ENCODE measurements at regions not wholly inside any gene's neighbourhood (a gene's known extent, or its start where the extent isn't known, plus 50 kb on each side); places are given as distances from the start of the nearest gene placed in this dataset.
"Not testable (repeated sequence)": the region's sequence is repeated elsewhere in the genome, so short reads cannot be mapped to it uniquely, and the experiment has no call there.

DNA sequence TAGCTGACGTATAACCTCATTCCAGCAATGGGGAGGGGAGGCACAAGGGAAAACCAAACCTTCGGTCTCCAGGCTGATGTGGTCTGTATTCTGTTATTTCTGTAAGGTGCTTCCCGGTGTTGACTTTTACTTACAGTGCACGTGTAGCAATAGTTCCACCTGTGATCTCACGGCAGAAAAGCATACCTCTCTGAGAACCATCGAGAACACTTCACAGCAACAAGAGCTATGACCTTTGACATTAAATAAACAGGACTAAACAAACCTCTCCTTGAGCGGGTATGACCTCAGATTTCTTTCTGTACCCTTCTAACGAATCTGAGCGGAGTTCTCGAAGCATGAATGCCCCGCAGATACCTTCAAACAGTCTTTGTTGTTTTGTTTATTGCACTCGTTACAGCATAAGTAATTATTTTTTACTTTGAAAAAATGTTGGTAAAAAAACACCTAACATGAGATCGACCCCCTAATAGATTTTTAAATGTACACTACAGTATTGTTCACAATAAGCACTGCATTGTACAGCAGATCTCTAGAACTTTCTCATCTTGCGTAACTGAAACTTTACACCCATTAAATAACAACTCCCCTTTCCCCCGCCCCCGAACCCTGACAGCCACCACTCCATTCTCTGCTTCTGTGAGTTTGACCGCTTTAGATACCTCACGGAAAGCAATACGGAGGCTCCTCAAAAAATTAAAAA lies 282.3 kb downstream of the GATA3 start:
- Histone ChIP-seq H3K4me3 (ENCODE audit: low read length in 2 of 2) (no peak overlapping the region), H3K9ac (ENCODE audit: low read length in 2 of 2) (no peak overlapping the region), H3K27ac (ENCODE audit: low read length) (no peak overlapping the region), H3K4me1 (ENCODE audit: control insufficient read depth, insufficient read depth, low read length) (peaks cover 7% of the 10 kb centered on the region), H3K27me3 (ENCODE audit: control insufficient read depth in 1 of 2, insufficient read depth in 2 of 2, low read length in 2 of 2) (peaks cover 8 to 12% of the 10 kb centered on the region in 2 donors), H3K9me3 (ENCODE audit: control insufficient read depth in 2 of 2, low read length in 2 of 2) (no peaks in the 10 kb centered on the region), H3K36me3 (ENCODE audit: control insufficient read depth in 2 of 2, insufficient read depth in 2 of 2, low read length in 2 of 2) (no peaks in the 10 kb centered on the region)

DNA sequence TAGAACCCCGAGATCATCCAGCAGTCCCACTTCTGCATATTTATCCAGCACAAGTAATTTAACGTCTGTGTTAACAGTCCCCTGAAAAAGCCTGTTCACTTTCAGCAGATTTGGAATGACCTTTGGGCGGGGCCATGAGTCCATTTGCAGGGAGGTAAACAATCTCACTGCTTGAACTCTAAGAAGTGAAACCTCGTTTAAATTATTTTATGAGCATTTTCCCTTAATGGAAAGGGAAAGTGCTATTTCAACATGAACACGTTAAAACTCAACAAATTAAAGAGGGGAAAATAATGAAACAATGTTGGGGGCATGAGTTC lies 282.8 kb downstream of the GATA3 start:
- H3K4me3 ChIP-seq (ENCODE audit: low read length in 2 of 2), result no peak overlapping the region
- H3K27me3 ChIP-seq (ENCODE audit: control insufficient read depth in 1 of 2, insufficient read depth in 2 of 2, low read length in 2 of 2), result peaks cover 8 to 10% of the 10 kb centered on the region in 2 donors
- no peak overlapping the region for H3K9ac ChIP-seq (ENCODE audit: low read length in 2 of 2)
- no peak overlapping the region for H3K27ac ChIP-seq (ENCODE audit: low read length)
- H3K4me1 ChIP-seq (ENCODE audit: control insufficient read depth, insufficient read depth, low read length), result peaks cover 4% of the 10 kb centered on the region
- no peaks in the 10 kb centered on the region for H3K36me3 ChIP-seq (ENCODE audit: control insufficient read depth in 2 of 2, insufficient read depth in 2 of 2, low read length in 2 of 2)
- no peaks in the 10 kb centered on the region for H3K9me3 ChIP-seq (ENCODE audit: control insufficient read depth in 2 of 2, low read length in 2 of 2)

DNA sequence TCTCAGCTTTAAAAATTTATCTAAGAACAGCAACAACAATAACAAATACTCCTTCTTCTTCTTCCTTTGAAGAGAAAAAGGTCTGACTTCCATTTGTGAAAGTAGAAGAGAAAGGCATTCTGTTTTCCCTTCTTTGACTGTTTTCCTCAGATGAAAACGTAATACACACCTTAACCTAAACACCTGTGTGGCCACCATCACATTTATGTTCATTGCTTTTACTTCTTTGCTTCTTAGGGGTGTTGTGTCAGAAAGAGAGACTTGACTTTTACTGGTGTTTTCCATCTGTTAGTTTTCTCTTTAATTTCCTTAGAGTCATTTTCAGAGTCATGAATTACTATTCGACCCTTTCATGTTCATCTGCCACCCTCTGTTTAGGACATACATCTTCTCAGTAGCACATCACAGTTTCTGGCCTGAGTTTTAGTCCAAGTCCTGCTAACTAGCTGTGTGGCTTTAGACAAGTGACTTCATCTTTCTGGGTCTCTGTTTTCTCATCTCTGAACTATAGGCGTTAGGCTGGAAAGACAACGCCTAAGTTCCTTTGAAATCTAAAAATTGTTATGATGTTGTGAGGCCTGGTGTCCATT lies 283.8 kb downstream of the GATA3 start:
- no peaks in the 10 kb centered on the region for H3K9me3 ChIP-seq (ENCODE audit: control insufficient read depth in 2 of 2, low read length in 2 of 2)
- H3K27ac ChIP-seq (ENCODE audit: low read length), result no peak overlapping the region
- H3K9ac ChIP-seq (ENCODE audit: low read length in 2 of 2), result no peak overlapping the region
- no peak overlapping the region for H3K4me3 ChIP-seq (ENCODE audit: low read length in 2 of 2)
- no peaks in the 10 kb centered on the region for H3K36me3 ChIP-seq (ENCODE audit: control insufficient read depth in 2 of 2, insufficient read depth in 2 of 2, low read length in 2 of 2)
- no peaks in the 10 kb centered on the region for H3K4me1 ChIP-seq (ENCODE audit: control insufficient read depth, insufficient read depth, low read length)
- peaks cover 8 to 10% of the 10 kb centered on the region in 2 donors for H3K27me3 ChIP-seq (ENCODE audit: control insufficient read depth in 1 of 2, insufficient read depth in 2 of 2, low read length in 2 of 2)

DNA sequence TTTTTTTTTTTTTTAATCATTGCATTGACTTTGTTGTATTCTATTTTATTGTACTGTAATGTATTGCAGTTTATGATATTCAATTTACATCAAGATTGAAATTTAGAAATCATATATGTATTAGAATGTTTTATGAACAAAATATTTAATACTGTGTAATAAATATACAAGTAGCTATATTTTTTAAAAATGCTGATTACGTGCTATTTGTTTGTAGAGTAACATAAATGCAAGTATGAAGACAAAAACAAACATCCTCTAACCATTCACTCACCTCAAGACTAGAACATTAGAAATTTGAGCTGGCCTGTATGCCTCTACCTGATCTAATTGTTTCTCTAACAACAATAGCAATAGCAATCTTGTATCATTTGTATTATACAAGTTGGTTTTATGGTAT lies 290.3 kb downstream of the GATA3 start:
- H3K9me3 ChIP-seq (ENCODE audit: control insufficient read depth in 2 of 2, low read length in 2 of 2), result no peaks in the 10 kb centered on the region
- H3K9ac ChIP-seq (ENCODE audit: low read length in 2 of 2), result no peak overlapping the region
- no peaks in the 10 kb centered on the region for H3K36me3 ChIP-seq (ENCODE audit: control insufficient read depth in 2 of 2, insufficient read depth in 2 of 2, low read length in 2 of 2)
- peaks cover 0 to 8% of the 10 kb centered on the region in 2 donors for H3K27me3 ChIP-seq (ENCODE audit: control insufficient read depth in 1 of 2, insufficient read depth in 2 of 2, low read length in 2 of 2)
- no peak overlapping the region for H3K27ac ChIP-seq (ENCODE audit: low read length)
- no peak overlapping the region for H3K4me3 ChIP-seq (ENCODE audit: low read length in 2 of 2)
- H3K4me1 ChIP-seq (ENCODE audit: control insufficient read depth, insufficient read depth, low read length), result no peaks in the 10 kb centered on the region

DNA sequence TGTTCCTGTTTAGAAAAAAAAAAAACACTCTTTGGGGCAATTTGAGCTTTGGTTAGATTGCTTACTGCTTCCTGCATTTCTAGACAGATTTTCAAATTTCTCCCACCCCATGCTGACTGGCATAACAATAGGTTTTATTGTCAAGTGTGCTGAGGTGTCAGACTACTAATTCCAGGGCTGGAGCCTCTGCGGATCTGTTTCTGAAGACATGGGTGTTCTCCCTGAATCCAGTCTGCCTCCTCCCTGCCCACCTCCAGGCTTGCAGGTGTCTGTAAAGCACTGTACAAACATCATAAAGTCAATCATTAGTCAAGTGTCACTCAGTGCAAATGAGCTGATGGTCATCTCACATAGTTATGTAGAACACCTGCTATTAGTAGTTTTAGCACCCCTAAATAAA lies 292.4 kb downstream of the GATA3 start:
- Histone ChIP-seq H3K27ac (ENCODE audit: low read length) (no peak overlapping the region), H3K9me3 (ENCODE audit: control insufficient read depth in 2 of 2, low read length in 2 of 2) (no peaks in the 10 kb centered on the region), H3K4me1 (ENCODE audit: control insufficient read depth, insufficient read depth, low read length) (no peaks in the 10 kb centered on the region), H3K9ac (ENCODE audit: low read length in 2 of 2) (no peak overlapping the region), H3K4me3 (ENCODE audit: low read length in 2 of 2) (no peak overlapping the region), H3K27me3 (ENCODE audit: control insufficient read depth in 1 of 2, insufficient read depth in 2 of 2, low read length in 2 of 2) (peaks cover 0 to 8% of the 10 kb centered on the region in 2 donors), H3K36me3 (ENCODE audit: control insufficient read depth in 2 of 2, insufficient read depth in 2 of 2, low read length in 2 of 2) (no peaks in the 10 kb centered on the region)

DNA sequence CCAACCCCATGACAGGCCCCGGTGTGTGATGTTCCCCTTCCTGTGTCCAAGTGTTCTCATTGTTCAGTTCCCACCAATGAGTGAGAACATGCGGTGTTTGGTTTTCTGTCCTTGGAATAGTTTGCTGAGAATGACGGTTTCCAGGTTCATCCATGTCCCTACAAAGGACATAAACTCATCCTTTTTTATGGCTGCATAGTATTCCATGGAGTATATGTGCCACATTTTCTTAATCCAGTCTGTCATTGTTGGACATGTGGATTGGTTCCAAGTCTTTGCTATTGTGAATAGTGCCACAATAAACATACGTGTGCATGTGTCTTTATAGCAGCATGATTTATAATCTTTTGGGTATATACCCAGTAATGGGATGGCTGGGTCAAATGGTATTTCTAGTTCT lies 293.1 kb downstream of the GATA3 start:
- H3K9ac ChIP-seq (ENCODE audit: low read length in 2 of 2); H3K27me3 ChIP-seq (ENCODE audit: control insufficient read depth in 1 of 2, insufficient read depth in 2 of 2, low read length in 2 of 2); H3K9me3 ChIP-seq (ENCODE audit: control insufficient read depth in 2 of 2, low read length in 2 of 2); H3K4me1 ChIP-seq (ENCODE audit: control insufficient read depth, insufficient read depth, low read length); H3K36me3 ChIP-seq (ENCODE audit: control insufficient read depth in 2 of 2, insufficient read depth in 2 of 2, low read length in 2 of 2); H3K27ac ChIP-seq (ENCODE audit: low read length); H3K4me3 ChIP-seq (ENCODE audit: low read length in 2 of 2): not testable (repeated sequence)

DNA sequence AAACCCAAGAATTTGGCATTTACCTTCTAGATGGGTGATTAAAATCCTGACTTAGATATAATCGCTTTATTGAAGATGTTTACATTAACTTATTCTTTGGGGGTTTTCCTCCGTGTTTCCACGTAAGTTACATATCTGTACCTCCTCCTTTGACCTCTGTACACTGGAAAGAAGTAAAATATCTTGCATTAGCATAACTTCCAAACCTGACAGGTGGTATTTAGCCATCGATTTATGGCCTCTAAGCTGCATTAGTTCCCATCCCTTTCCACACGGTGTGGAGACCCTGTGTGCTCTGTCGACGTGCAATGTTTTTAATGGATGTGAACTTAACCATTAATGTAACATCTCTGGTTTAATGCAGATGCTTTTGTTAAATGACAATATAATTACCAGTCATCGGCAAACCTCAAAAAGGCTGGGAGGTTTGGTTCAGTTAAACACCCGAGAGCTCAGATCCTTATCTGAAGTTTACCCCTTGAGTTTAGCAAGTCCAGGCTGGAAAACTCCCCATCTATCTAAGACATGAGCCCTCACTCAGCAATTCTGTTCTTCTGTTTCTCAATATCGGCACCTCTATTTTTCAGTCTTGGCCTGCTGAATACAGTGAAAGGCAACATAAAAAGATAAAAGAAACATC lies 295.2 kb downstream of the GATA3 start:
- H3K4me1 ChIP-seq (ENCODE audit: control insufficient read depth, insufficient read depth, low read length), result no peaks in the 10 kb centered on the region
- H3K9ac ChIP-seq (ENCODE audit: low read length in 2 of 2), result no peak overlapping the region
- H3K27ac ChIP-seq (ENCODE audit: low read length), result no peak overlapping the region
- no peak overlapping the region for H3K4me3 ChIP-seq (ENCODE audit: low read length in 2 of 2)
- H3K27me3 ChIP-seq (ENCODE audit: control insufficient read depth in 1 of 2, insufficient read depth in 2 of 2, low read length in 2 of 2), result peaks cover 0 to 8% of the 10 kb centered on the region in 2 donors
- H3K36me3 ChIP-seq (ENCODE audit: control insufficient read depth in 2 of 2, insufficient read depth in 2 of 2, low read length in 2 of 2), result no peaks in the 10 kb centered on the region
- no peaks in the 10 kb centered on the region for H3K9me3 ChIP-seq (ENCODE audit: control insufficient read depth in 2 of 2, low read length in 2 of 2)

DNA sequence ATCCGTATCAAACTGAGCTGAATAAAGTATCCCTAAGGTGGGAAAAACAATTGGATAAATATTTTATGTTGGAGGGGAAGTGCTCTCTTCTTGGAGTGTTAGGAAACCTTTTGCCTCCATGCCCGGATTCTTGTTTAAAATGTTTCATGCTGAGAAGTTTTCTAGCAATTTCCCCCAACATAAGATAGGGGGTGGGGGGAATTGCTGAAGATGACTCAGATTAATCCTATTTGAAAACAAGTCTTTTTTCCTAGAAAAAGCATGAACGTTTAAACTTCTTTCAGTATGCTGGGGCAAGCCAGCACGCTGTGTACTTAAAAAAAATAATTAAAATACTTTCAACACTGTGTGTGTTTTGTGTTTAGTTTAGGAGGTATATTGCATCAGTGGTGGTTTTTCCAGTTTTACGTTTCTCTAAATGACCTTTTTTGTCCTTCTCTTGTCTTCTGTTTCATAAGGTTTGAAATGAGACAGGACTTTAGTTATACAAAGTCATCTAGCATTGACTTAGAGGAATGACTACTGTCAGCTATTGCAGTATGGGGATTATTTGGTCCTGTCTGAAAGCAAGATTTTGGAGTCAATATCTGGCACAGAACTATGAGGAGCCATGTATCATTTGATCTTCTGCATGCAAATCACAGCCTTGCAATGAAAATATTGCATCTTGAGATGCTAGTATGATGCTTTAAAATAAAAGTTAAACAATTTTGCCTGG lies 295.9 kb downstream of the GATA3 start:
- H3K27ac ChIP-seq (ENCODE audit: low read length), result no peak overlapping the region
- no peaks in the 10 kb centered on the region for H3K36me3 ChIP-seq (ENCODE audit: control insufficient read depth in 2 of 2, insufficient read depth in 2 of 2, low read length in 2 of 2)
- H3K4me3 ChIP-seq (ENCODE audit: low read length in 2 of 2), result no peak overlapping the region
- no peaks in the 10 kb centered on the region for H3K4me1 ChIP-seq (ENCODE audit: control insufficient read depth, insufficient read depth, low read length)
- no peak overlapping the region for H3K9ac ChIP-seq (ENCODE audit: low read length in 2 of 2)
- H3K27me3 ChIP-seq (ENCODE audit: control insufficient read depth in 1 of 2, insufficient read depth in 2 of 2, low read length in 2 of 2), result peaks cover 0 to 8% of the 10 kb centered on the region in 2 donors
- H3K9me3 ChIP-seq (ENCODE audit: control insufficient read depth in 2 of 2, low read length in 2 of 2), result no peaks in the 10 kb centered on the region

DNA sequence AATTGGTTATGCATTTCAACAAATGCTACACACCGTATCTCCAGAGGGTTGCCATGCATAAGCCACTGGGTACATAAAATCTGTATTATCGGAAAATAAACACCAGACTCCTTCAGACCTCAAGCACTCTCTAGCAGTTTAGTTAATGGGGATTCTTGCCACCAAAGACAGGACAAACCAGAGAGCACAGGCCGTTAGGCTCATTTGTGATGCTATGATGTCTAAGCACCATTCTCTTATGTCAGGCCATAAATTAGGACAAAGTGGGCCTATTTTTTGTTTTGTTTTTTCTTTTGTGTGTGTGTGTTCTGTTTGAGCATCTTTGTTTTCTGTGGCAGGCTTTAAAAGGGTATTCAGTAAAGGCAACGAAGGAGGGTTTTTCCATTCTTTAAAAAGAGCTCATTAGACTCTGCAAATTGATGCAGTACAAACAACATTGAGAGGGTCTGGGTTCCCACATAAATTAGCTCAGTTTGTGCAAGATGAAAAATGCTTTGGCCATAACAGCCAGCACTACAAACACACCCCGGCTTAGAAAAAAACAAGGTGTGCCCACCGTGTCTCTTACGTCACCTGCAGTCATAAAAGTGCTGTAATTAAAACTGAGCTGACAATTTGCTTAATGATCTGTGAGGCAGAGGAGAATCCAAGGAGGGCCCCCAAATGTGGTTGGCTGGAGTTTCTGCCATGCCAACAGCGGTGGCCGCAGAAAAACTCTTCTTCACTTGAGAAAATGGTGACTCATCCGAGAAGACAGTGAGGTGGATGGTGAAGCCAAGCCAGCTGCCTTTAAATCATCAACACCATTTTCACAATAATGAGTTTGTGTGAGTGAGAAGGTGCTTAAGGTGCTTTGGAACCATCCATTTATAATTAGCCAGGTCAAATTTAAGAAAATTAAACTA lies 297.9 kb downstream of the GATA3 start:
- Histone ChIP-seq H3K4me3 (ENCODE audit: low read length in 2 of 2) (no peak overlapping the region), H3K36me3 (ENCODE audit: control insufficient read depth in 2 of 2, insufficient read depth in 2 of 2, low read length in 2 of 2) (no peaks in the 10 kb centered on the region), H3K4me1 (ENCODE audit: control insufficient read depth, insufficient read depth, low read length) (no peaks in the 10 kb centered on the region), H3K27ac (ENCODE audit: low read length) (no peak overlapping the region), H3K9ac (ENCODE audit: low read length in 2 of 2) (no peak overlapping the region), H3K9me3 (ENCODE audit: control insufficient read depth in 2 of 2, low read length in 2 of 2) (no peaks in the 10 kb centered on the region), H3K27me3 (ENCODE audit: control insufficient read depth in 1 of 2, insufficient read depth in 2 of 2, low read length in 2 of 2) (peaks cover 0 to 8% of the 10 kb centered on the region in 2 donors)

DNA sequence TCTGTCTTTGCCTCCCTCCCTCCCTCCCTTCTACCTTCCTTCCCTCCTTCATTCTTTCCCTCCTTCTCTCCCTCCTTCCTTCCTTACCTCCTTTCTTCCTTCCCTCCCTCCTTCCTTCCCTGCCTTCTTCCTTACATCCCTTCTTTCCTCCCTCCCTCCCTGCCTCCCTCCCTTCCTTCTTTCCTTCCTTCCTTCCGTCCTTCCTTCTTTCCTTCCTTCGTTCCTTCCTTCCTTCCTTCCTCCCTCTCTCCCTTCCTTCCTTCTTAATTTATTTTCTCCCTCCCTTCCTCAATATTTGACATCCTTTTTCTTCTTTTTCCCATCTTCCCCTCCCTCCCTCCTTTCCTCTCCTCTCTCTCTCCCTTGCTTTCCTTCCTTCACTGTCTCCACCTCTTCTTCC lies 301.8 kb downstream of the GATA3 start:
- Histone ChIP-seq H3K9me3 (ENCODE audit: control insufficient read depth in 2 of 2, low read length in 2 of 2) (no peaks in the 10 kb centered on the region), H3K27ac (ENCODE audit: low read length) (no peak overlapping the region), H3K36me3 (ENCODE audit: control insufficient read depth in 2 of 2, insufficient read depth in 2 of 2, low read length in 2 of 2) (no peaks in the 10 kb centered on the region), H3K9ac (ENCODE audit: low read length in 2 of 2) (no peak overlapping the region), H3K4me3 (ENCODE audit: low read length in 2 of 2) (no peak overlapping the region), H3K27me3 (ENCODE audit: control insufficient read depth in 1 of 2, insufficient read depth in 2 of 2, low read length in 2 of 2) (no peaks in the 10 kb centered on the region), H3K4me1 (ENCODE audit: control insufficient read depth, insufficient read depth, low read length) (no peaks in the 10 kb centered on the region)
